Chondrocyte (in vitro differentiated cells): ENCODE measurements at regions not wholly inside any gene's neighbourhood (a gene's known extent, or its start where the extent isn't known, plus 50 kb on each side); places are given as distances from the start of the nearest gene placed in this dataset.

Source experiments
- DNase-seq: peaks from one replicate; pipeline ENCODE4 v3.0.0; 2021; ENCODE audit warnings: mixed read lengths, low spot score
- H3K27ac Mint-ChIP-seq: one replicate; pipeline ENCODE4 v1.8.0; 2021; ENCODE audit warnings: mild to moderate bottlenecking, moderate library complexity, mixed read lengths; ENCODE audit not compliant: unreplicated experiment
- H3K27me3 Mint-ChIP-seq: 2 replicates; pipeline ENCODE4 v1.8.0; 2021; ENCODE audit warnings: low read depth, mixed read lengths
- H3K36me3 Mint-ChIP-seq: 2 replicates; pipeline ENCODE4 v1.8.0; 2021; ENCODE audit warnings: low read depth, mixed read lengths
- H3K4me1 Mint-ChIP-seq: 2 replicates; pipeline ENCODE4 v1.8.0; 2021; ENCODE audit warnings: low read depth, mild to moderate bottlenecking, mixed read lengths
- H3K4me3 Mint-ChIP-seq: one replicate; pipeline ENCODE4 v1.8.0; 2021; ENCODE audit warnings: mild to moderate bottlenecking, moderate library complexity, mixed read lengths; ENCODE audit not compliant: unreplicated experiment
- H3K9me3 Mint-ChIP-seq: 2 replicates; pipeline ENCODE4 v1.8.0; 2021; ENCODE audit warnings: low read depth, mixed read lengths
- TF ChIP-seq, protein P1 (sequence below): fragments of 200-600 bp; sonication (generic); IDR thresholded peaks from 2 replicates; pipeline ENCODE4 v1.5.0; 2021; ENCODE audit warnings: antibody characterized with exemption, mild to moderate bottlenecking, moderate library complexity

DNA sequence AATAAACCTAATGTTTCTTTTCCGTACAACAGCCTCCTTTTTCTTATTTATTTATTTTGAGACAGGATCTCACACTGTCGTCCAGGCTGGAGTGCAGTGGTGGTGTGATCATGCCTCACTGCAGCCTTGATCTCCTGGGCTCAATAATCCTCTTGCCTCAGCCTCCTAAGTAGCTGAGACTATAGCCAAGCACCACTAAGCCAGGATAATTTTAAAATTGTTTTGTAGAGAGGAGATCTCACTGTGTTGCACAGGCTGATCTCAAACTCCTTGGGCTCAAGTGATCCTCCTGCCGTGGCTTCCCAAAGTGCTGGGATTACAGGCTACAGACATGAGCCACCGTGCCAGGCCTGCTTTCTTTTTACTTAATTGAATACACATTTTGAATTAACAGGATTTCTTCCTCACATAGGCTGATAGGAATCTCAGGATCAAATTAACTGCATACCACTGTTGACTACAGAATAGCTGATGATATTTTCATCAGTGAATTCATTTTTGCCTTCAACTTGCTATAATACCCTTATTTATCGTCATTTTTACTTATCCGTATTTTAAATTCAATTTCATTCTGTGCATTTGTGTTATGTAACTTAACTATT lies 2010.5 kb downstream of the NCAM2 start:
- Mint-ChIP-seq H3K4me3 (no peak overlapping the region), H3K36me3 (no peaks in the 10 kb centered on the region), H3K27me3 (no peaks in the 10 kb centered on the region), H3K9me3 (peaks cover 6% of the 10 kb centered on the region), H3K4me1 (no peaks in the 10 kb centered on the region), H3K27ac (no peak overlapping the region)
- DNase-seq, result no peak
- TF ChIP-seq, protein P1, sequence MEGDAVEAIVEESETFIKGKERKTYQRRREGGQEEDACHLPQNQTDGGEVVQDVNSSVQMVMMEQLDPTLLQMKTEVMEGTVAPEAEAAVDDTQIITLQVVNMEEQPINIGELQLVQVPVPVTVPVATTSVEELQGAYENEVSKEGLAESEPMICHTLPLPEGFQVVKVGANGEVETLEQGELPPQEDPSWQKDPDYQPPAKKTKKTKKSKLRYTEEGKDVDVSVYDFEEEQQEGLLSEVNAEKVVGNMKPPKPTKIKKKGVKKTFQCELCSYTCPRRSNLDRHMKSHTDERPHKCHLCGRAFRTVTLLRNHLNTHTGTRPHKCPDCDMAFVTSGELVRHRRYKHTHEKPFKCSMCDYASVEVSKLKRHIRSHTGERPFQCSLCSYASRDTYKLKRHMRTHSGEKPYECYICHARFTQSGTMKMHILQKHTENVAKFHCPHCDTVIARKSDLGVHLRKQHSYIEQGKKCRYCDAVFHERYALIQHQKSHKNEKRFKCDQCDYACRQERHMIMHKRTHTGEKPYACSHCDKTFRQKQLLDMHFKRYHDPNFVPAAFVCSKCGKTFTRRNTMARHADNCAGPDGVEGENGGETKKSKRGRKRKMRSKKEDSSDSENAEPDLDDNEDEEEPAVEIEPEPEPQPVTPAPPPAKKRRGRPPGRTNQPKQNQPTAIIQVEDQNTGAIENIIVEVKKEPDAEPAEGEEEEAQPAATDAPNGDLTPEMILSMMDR, result no peak

- Mint-ChIP-seq H3K4me3 (no peak overlapping the region), H3K9me3 (peaks cover 2% of the 10 kb centered on the region), H3K27ac (no peak overlapping the region), H3K4me1 (no peaks in the 10 kb centered on the region), H3K27me3 (no peaks in the 10 kb centered on the region), H3K36me3 (no peaks in the 10 kb centered on the region)
- TF ChIP-seq, protein P1, result no peak
- DNase-seq, result no peak
Observed at GRCh38 chr21:23009360-23009759, 2011.2 kb downstream of the NCAM2 start.

- Mint-ChIP-seq H3K9me3 (peaks cover 5% of the 10 kb centered on the region), H3K27ac (no peak overlapping the region), H3K27me3 (no peaks in the 10 kb centered on the region), H3K4me1 (no peaks in the 10 kb centered on the region), H3K4me3 (no peak overlapping the region), H3K36me3 (no peaks in the 10 kb centered on the region)
- TF ChIP-seq, protein P1, result no peak
- no peak for DNase-seq
Observed at GRCh38 chr21:23014021-23014420, 2015.8 kb downstream of the NCAM2 start.

DNA sequence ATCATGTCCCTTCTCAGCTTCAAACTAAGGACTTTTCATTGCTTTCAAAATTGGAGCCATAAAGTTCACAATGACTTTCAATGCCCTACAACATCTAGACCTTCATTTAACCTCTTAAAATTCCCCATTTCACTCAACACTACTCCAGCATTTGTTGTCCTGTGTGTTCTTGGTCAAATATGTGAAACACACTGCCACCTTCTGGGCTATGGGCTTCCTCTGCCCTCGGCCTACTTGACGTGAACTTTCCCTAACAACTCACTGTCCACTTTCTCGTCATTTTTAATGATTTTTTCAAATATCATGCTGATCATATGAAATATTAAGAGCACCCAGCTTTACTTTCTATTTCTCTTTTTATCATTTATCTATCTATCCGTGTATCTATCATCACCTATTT lies 2018.4 kb downstream of the NCAM2 start:
- TF ChIP-seq, protein P1, result peak; percentile 78
- no peaks in the 10 kb centered on the region for H3K27me3 Mint-ChIP-seq
- H3K4me3 Mint-ChIP-seq, result no peak overlapping the region
- H3K27ac Mint-ChIP-seq, result no peak overlapping the region
- no peak for DNase-seq
- H3K36me3 Mint-ChIP-seq, result no peaks in the 10 kb centered on the region
- H3K4me1 Mint-ChIP-seq, result no peaks in the 10 kb centered on the region
- peaks cover 5% of the 10 kb centered on the region for H3K9me3 Mint-ChIP-seq

DNA sequence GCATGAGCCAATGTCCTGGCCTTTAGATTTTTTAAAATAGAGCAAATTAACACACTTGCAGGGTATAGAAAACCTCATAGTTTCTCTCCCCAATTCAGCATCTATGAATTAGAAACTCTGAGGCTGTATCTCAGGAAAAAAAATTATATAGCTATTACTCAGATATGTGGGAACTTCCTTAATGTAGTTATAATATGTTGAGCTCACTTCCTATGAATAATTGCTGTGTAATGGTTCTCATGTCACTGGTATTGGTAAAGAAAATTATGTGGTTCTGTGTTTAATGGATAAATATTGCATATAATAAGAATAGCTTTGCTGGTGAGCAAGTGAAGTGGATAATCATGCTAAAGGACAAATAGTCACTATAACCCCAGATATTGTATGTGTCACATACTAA lies 2019.8 kb downstream of the NCAM2 start:
- no peaks in the 10 kb centered on the region for H3K36me3 Mint-ChIP-seq
- no peak for DNase-seq
- peaks cover 5% of the 10 kb centered on the region for H3K9me3 Mint-ChIP-seq
- no peak overlapping the region for H3K4me3 Mint-ChIP-seq
- H3K27ac Mint-ChIP-seq, result no peak overlapping the region
- no peaks in the 10 kb centered on the region for H3K27me3 Mint-ChIP-seq
- TF ChIP-seq, protein P1, result no peak
- H3K4me1 Mint-ChIP-seq, result no peaks in the 10 kb centered on the region
